ENCODE measurements at regions not wholly inside any gene's neighbourhood (a gene's known extent, or its start where the extent isn't known, plus 50 kb on each side); places are given as distances from the start of the nearest gene placed in this dataset.
"Not testable (repeated sequence)": the region's sequence is repeated elsewhere in the genome, so short reads cannot be mapped to it uniquely, and the experiment has no call there.

DNA sequence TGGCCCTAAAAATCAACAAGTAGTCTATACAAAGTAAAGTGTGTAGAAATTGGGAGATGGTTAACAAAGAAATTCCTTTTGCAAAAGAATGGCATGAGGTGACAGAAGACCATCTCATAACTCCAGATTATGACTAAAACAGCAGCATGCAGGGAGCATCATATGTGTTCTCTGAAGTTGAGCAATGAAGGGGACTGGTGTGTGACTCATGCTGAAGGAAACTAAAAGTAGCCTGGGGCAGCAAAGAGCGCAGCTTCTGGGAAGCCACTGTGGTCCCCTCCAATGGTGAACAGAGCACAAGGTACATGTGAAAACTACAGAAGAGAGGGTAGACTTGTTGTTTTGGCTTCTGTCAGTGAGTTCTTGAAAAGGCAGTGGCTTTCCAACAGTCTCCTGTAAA, 133.4 kb downstream of the MACC1 start:
- Histone ChIP-seq H3K27me3 (ENCODE audit: control insufficient read depth, insufficient read depth, low read length) (no peaks in the 10 kb centered on the region), H3K9me3 (ENCODE audit: control insufficient read depth, insufficient read depth, low read length) (no peaks in the 10 kb centered on the region), H3K4me3 (ENCODE audit: low read depth, low read length) (no peak overlapping the region), H3K27ac (ENCODE audit: low read depth, low read length) (no peak overlapping the region)
- TF ChIP-seq, protein P1, sequence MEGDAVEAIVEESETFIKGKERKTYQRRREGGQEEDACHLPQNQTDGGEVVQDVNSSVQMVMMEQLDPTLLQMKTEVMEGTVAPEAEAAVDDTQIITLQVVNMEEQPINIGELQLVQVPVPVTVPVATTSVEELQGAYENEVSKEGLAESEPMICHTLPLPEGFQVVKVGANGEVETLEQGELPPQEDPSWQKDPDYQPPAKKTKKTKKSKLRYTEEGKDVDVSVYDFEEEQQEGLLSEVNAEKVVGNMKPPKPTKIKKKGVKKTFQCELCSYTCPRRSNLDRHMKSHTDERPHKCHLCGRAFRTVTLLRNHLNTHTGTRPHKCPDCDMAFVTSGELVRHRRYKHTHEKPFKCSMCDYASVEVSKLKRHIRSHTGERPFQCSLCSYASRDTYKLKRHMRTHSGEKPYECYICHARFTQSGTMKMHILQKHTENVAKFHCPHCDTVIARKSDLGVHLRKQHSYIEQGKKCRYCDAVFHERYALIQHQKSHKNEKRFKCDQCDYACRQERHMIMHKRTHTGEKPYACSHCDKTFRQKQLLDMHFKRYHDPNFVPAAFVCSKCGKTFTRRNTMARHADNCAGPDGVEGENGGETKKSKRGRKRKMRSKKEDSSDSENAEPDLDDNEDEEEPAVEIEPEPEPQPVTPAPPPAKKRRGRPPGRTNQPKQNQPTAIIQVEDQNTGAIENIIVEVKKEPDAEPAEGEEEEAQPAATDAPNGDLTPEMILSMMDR (IDR thresholded peaks at IDR 0.05; ENCODE audit: low read depth, low read length): no peak
- no peak for DNase-seq (ENCODE audit: low read depth, low spot score)
- POLR2A ChIA-PET: no interaction called here
- CTCF ChIA-PET: no interaction called here

DNA sequence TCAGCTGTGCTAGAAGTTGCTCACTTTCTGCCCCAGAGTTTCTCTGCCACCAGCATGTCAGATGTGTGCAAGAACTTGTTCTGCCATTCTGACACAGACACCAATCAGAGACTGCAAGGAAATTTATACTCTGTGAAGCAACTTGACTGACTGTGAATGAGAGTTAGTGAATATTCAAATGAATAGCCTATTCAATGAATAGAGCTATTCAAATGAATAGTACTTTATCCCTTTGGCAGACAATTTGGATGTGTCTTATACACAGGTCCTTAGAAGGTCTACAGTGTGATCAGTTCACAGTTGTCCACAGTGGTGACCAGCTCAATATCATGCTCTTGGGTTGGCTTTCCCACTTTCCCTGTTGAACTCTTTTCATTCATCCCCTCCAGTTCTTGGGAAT, 138.1 kb downstream of the MACC1 start:
- no peak for DNase-seq (ENCODE audit: low read depth, low spot score)
- TF ChIP-seq, protein P1 (IDR thresholded peaks at IDR 0.05; ENCODE audit: low read depth, low read length): no peak
- CTCF ChIA-PET: no interaction called here
- Histone ChIP-seq H3K27ac (ENCODE audit: low read depth, low read length) (no peak overlapping the region), H3K9me3 (ENCODE audit: control insufficient read depth, insufficient read depth, low read length) (no peaks in the 10 kb centered on the region), H3K27me3 (ENCODE audit: control insufficient read depth, insufficient read depth, low read length) (no peaks in the 10 kb centered on the region), H3K4me3 (ENCODE audit: low read depth, low read length) (no peak overlapping the region)
- POLR2A ChIA-PET: no interaction called here

DNA sequence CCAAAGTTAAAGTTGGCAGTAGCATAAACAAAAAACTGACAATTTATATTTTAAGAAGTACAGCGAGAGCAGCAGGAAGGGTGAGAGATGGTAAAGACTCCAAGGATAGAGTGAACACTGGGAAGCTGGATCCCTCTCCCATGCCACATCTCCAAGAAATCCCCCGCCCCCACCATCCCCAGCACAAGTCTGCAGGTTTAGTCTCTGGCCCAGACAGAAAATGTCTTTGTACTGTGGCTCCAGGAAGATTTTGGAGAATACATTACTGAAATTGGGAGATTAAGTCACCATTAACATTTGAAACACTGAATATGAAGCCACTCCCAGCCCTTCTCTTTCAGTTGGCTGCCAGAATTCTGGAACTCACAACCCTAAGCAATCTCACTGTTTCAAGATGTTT, 140.3 kb downstream of the MACC1 start:
- Histone ChIP-seq H3K4me3 (ENCODE audit: low read depth, low read length) (no peak overlapping the region), H3K9me3 (ENCODE audit: control insufficient read depth, insufficient read depth, low read length) (no peaks in the 10 kb centered on the region), H3K27me3 (ENCODE audit: control insufficient read depth, insufficient read depth, low read length) (no peaks in the 10 kb centered on the region), H3K27ac (ENCODE audit: low read depth, low read length) (no peak overlapping the region)
- CTCF ChIA-PET: no interaction called here
- no peak for DNase-seq (ENCODE audit: low read depth, low spot score)
- TF ChIP-seq, protein P1 (IDR thresholded peaks at IDR 0.05; ENCODE audit: low read depth, low read length): no peak
- POLR2A ChIA-PET: no interaction called here

DNA sequence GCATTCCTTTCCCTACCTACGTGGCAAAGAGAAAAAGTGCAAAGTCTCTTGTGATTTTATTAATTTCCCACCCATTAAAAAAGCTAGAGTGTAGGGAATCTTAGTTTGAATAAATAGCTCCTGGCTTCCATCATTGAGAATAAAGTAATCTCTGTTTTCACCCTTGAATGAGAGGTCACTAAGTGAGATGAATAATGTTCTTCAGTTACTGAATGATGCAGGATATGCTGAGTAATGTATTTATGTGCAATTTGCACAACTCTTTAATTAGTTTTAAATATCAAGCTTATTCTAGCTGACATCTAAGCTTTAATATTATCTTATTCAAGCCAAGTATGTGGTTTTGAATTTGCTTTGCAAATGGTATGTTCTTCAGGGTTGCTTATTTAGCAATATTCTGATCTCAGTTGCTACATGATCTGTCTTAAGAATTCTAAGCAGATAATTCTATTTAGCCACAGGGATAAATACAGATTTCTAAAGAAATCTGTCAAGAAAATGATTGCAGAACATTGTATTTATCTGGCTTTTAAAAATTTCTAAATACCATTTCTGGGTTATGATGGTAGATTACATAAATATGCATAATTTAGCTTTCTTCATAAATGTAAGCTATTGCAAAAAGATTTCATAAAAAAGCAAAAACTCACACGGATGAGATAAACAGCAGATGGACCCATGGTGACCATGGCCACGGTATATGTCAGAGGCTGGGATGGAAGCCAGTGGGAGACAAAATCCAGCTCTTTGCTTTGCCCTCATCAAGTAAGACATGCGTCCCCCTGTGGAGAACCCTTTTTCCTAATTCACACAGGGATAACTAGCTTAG, 141.0 kb downstream of the MACC1 start:
- Histone ChIP-seq H3K27ac (ENCODE audit: low read depth, low read length) (no peak overlapping the region), H3K9me3 (ENCODE audit: control insufficient read depth, insufficient read depth, low read length) (no peaks in the 10 kb centered on the region), H3K4me3 (ENCODE audit: low read depth, low read length) (no peak overlapping the region), H3K27me3 (ENCODE audit: control insufficient read depth, insufficient read depth, low read length) (no peaks in the 10 kb centered on the region)
- no peak for DNase-seq (ENCODE audit: low read depth, low spot score)
- TF ChIP-seq, protein P1 (IDR thresholded peaks at IDR 0.05; ENCODE audit: low read depth, low read length): no peak
- ChIA-PET POLR2A (no interaction called here), CTCF (interaction anchor here (0.8 kb wide), 1 partner anchor 522 kb away, joined by 3 read pairs; no protein-coding TSS in a partner anchor)

DNA sequence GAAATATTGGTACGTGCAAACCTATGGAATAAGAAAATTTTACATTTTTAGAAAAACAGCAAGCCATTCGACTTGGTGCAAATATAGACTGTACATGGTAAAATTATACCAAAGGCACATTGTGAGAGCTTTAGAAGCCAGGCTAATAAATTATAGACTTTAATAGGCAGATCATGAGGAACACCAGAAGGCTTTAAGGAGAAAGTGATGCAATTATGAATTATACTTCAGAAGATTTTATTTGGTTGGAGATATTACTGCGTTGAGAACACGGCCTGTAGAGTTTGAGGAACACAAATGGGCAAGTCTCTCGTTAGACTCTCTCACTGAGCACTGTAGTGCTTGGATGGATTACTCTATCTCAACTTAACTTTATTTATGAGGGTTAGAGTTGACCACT, 141.7 kb downstream of the MACC1 start:
- Histone ChIP-seq H3K9me3 (ENCODE audit: control insufficient read depth, insufficient read depth, low read length) (no peaks in the 10 kb centered on the region), H3K4me3 (ENCODE audit: low read depth, low read length) (no peak overlapping the region), H3K27ac (ENCODE audit: low read depth, low read length) (no peak overlapping the region), H3K27me3 (ENCODE audit: control insufficient read depth, insufficient read depth, low read length) (no peaks in the 10 kb centered on the region)
- no peak for DNase-seq (ENCODE audit: low read depth, low spot score)
- POLR2A ChIA-PET: no interaction called here
- CTCF ChIA-PET: interaction anchor here (0.8 kb wide), 1 partner anchor 523 kb away, joined by 3 read pairs; no protein-coding TSS in a partner anchor
- TF ChIP-seq, protein P1 (IDR thresholded peaks at IDR 0.05; ENCODE audit: low read depth, low read length): no peak

DNA sequence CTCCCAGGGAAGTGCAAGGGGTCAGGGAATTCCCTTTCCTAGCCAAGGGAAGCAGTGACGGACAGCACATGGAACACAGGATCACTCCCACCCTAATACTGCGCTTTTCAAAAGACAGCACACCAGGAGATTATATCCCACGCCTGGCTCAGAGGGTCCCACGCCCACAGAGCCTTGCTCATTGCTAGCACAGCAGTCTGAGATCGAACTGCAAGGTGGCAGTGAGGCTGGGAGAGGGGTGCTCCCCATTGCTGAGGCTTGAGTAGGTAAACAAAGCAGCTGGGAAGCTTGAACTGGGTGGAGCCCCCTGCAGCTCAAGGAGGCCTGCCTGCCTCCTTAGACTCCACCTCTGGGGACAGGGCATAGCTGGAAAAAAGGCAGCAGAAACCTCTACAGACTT, 149.2 kb downstream of the MACC1 start:
- POLR2A ChIA-PET; H3K27ac ChIP-seq (ENCODE audit: low read depth, low read length); CTCF ChIA-PET; H3K4me3 ChIP-seq (ENCODE audit: low read depth, low read length); DNase-seq (ENCODE audit: low read depth, low spot score); H3K27me3 ChIP-seq (ENCODE audit: control insufficient read depth, insufficient read depth, low read length); H3K9me3 ChIP-seq (ENCODE audit: control insufficient read depth, insufficient read depth, low read length): not testable (repeated sequence)

All from AG04450 (cell line).